Lung (tissue), 11 donors: ENCODE measurements at regions not wholly inside any gene's neighbourhood (a gene's known extent, or its start where the extent isn't known, plus 50 kb on each side); places are given as distances from the start of the nearest gene placed in this dataset.

Source experiments
- ATAC-seq: fragments of 200-7000 bp; cut with Tn5 transposase; one replicate; pipeline ENCODE4 v1.9.1; 2020; ENCODE audit warnings: moderate number of reproducible peaks; ENCODE audit not compliant: insufficient read depth, low FRiP score
- DNase-seq, 3 donors: peaks; one replicate each; pipeline ENCODE4 v3.0.0-alpha.2; 2013 to 2017
- H3K27ac ChIP-seq, 2 donors: one replicate each; pipeline ENCODE4 v1.5.1; 2013; ENCODE audit warnings: mild to moderate bottlenecking in 2 of 2, moderate library complexity in 2 of 2, control low read depth in 1 of 2, inconsistent platforms in 1 of 2, low read depth in 1 of 2, low read length in 1 of 2
- H3K27me3 ChIP-seq, 3 donors: one replicate each; pipeline ENCODE4 v1.5.1; 2013; ENCODE audit warnings: low read length in 2 of 3; ENCODE audit not compliant: control insufficient read depth in 3 of 3, insufficient read depth in 3 of 3
- H3K36me3 ChIP-seq, 4 donors: one replicate each; pipeline ENCODE4 v1.5.1; 2013; ENCODE audit warnings: low read length in 4 of 4, mild to moderate bottlenecking in 1 of 4, moderate library complexity in 1 of 4; ENCODE audit not compliant: control insufficient read depth in 4 of 4, insufficient read depth in 4 of 4
- H3K4me1 ChIP-seq, 5 donors: one replicate each; pipeline ENCODE4 v1.5.1; 2013; ENCODE audit warnings: low read length in 5 of 5, mild to moderate bottlenecking in 2 of 5, moderate library complexity in 1 of 5; ENCODE audit not compliant: control insufficient read depth in 5 of 5, insufficient read depth in 5 of 5
- H3K4me3 ChIP-seq: one replicate; pipeline ENCODE4 v1.5.1; 2013; ENCODE audit warnings: mild to moderate bottlenecking, control low read depth, moderate library complexity
- H3K9ac ChIP-seq, 2 donors: one replicate each; pipeline ENCODE4 v1.5.1; 2013; ENCODE audit warnings: low read length in 2 of 2, control low read depth in 1 of 2; ENCODE audit not compliant: insufficient read depth in 1 of 2
- H3K9me3 ChIP-seq, 4 donors: one replicate each; pipeline ENCODE4 v1.5.1; 2013; ENCODE audit warnings: low read length in 3 of 4, mild to moderate bottlenecking in 1 of 4, moderate library complexity in 1 of 4; ENCODE audit not compliant: control insufficient read depth in 4 of 4, insufficient read depth in 3 of 4
- CTCF ChIP-seq: IDR thresholded peaks from 2 replicates; pipeline ENCODE4 v1.5.1; 2012; ENCODE audit warnings: mild to moderate bottlenecking; ENCODE audit errors: control extremely low read depth, extremely low read depth
- WGBS, 2 donors: extraction: QIAGEN DNeasy Blood & Tissue Kit; methylation state at CpG; one replicate each; pipeline ENCODE4 v1.1.7; 2013; 5-methylcytosine and 5-hydroxymethylcytosine counted together
- donor health status: control.
- donor health status: control.
- donor health status: Bipolar disorder and iron deficiency.
- donor health status: healthy.
- donor health status: DM: yes; HTN: yes; CAD: no.

- Histone ChIP-seq H3K9ac (no peak overlapping the region), H3K9me3 (no peaks in the 10 kb centered on the region), H3K4me1 (peaks cover 0 to 3% (median 0%) of the 10 kb centered on the region in 5 donors), H3K27me3 (no peaks in the 10 kb centered on the region), H3K27ac (no peak overlapping the region), H3K4me3 (no peak overlapping the region), H3K36me3 (no peaks in the 10 kb centered on the region)
- no peak for TF ChIP-seq CTCF
- ATAC-seq (no peak), DNase-seq (no peak)
- WGBS, 2 donors = 90 to 92% methylated on average over 6 of the region's 6 CpGs
These were observed 155.1 kb downstream of the TRIB2 start for GRCh38 chr2:12871694-12872315.

- Histone ChIP-seq H3K4me1 (no peaks in the 10 kb centered on the region), H3K9ac (no peak overlapping the region), H3K4me3 (no peak overlapping the region), H3K9me3 (no peaks in the 10 kb centered on the region), H3K27me3 (no peaks in the 10 kb centered on the region), H3K36me3 (no peaks in the 10 kb centered on the region), H3K27ac (no peak overlapping the region)
- ATAC-seq (no peak), DNase-seq (no peak)
- WGBS, 2 donors = 87 to 93% methylated on average over 2 of the region's 2 CpGs
- no peak for TF ChIP-seq CTCF
These were observed 161.0 kb downstream of the TRIB2 start for GRCh38 chr2:12877761-12878160.

DNA sequence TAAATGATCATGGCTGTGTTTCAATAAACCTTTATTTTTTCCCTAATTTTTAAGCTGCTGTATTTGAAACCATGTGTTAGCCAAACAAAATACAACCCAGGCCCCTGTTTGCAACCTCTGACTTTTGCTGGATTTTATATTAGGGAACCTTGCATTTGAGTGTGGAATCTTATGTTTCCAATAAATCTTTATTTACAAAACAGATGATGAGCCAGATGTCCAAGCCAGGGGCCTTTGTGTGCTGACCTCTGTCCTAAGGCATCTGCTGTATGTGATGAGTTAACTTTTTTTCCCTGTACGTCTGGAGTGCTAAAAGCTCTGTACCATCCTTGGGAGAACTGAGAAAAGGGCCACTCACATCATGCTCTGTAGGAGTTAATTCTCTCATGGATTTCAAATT lies 162.9 kb downstream of the TRIB2 start:
- TF ChIP-seq CTCF = no peak
- no peak overlapping the region for H3K4me3 ChIP-seq
- no peak for DNase-seq
- H3K27ac ChIP-seq = no peak overlapping the region
- no peaks in the 10 kb centered on the region for H3K27me3 ChIP-seq
- peaks cover 0 to 3% (median 0%) of the 10 kb centered on the region in 5 donors for H3K4me1 ChIP-seq
- no peaks in the 10 kb centered on the region for H3K36me3 ChIP-seq
- ATAC-seq = no peak
- H3K9ac ChIP-seq = no peak overlapping the region
- no peaks in the 10 kb centered on the region for H3K9me3 ChIP-seq
- 83 to 84% methylated on average over 1 of the region's 1 CpG for WGBS, 2 donors

DNA sequence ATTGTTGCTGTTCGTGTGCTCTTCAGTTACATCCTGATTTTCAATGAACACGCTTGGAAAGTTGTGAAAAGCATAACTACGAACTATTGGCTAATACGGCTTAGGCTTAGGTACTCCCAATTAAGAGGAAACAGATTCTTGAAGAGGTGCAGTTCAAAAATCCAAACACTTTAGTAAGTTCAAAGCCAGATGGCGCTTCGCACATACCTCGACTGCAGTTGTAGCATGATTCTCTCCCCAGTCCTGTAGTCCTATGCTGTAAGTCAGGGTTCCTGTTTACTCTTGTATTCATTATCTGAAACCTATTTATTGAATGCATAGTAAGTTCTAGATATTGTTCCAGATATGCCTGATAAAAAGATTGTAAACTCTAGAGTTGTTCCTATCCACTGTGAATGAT lies 165.2 kb downstream of the TRIB2 start:
- 79 to 89% methylated on average over 7 of the region's 7 CpGs for WGBS, 2 donors
- no peak for TF ChIP-seq CTCF
- H3K27me3 ChIP-seq = no peaks in the 10 kb centered on the region

More for the DNA sequence above, 165.2 kb downstream of the TRIB2 start:
- H3K4me3 ChIP-seq = no peak overlapping the region
- H3K9ac ChIP-seq = no peak overlapping the region
- no peaks in the 10 kb centered on the region for H3K36me3 ChIP-seq
- H3K9me3 ChIP-seq = no peaks in the 10 kb centered on the region
- no peak overlapping the region for H3K27ac ChIP-seq
- peaks cover 0 to 15% (median 0%) of the 10 kb centered on the region in 5 donors for H3K4me1 ChIP-seq
- DNase-seq (no peak), ATAC-seq (no peak)
